BE2C (cell line): ENCODE measurements at regions not wholly inside any gene's neighbourhood (a gene's known extent, or its start where the extent isn't known, plus 50 kb on each side); places are given as distances from the start of the nearest gene placed in this dataset.

Source experiments
- DNase-seq: peaks from one replicate; pipeline ENCODE4 v3.0.0-alpha.2; 2020
- H3K27me3 ChIP-seq: fragments of 250-450 bp; sonication (Bioruptor Pico); 2 replicates; pipeline ENCODE4 v1.5.1; 2020; ENCODE audit warnings: mild to moderate bottlenecking
- H3K36me3 ChIP-seq: fragments of 250-450 bp; sonication (Bioruptor Pico); 2 replicates; pipeline ENCODE4 v1.5.1; 2020; ENCODE audit warnings: mild to moderate bottlenecking
- H3K4me1 ChIP-seq: fragments of 250-450 bp; sonication (Bioruptor Pico); 2 replicates; pipeline ENCODE4 v1.5.1; 2020
- H3K4me3 ChIP-seq: 2 replicates; pipeline ENCODE4 v1.5.1; 2011; ENCODE audit warnings: low read depth, low read length
- H3K9me3 ChIP-seq: fragments of 250-450 bp; sonication (Bioruptor Pico); 2 replicates; pipeline ENCODE4 v1.5.1; 2020
- CTCF ChIP-seq: IDR thresholded peaks from 2 replicates; pipeline ENCODE4 v1.5.1; 2012; ENCODE audit warnings: mild to moderate bottlenecking, low read depth, low read length

GRCh38 chr3:153670577-153670976 is 450.6 kb upstream of the ARHGEF26 start:
- no peaks in the 10 kb centered on the region for H3K36me3 ChIP-seq

GRCh38 chr3:153673853-153674252 is 447.3 kb upstream of the ARHGEF26 start:
- no peak for DNase-seq
- no peaks in the 10 kb centered on the region for H3K4me1 ChIP-seq
- H3K27me3 ChIP-seq, result no peaks in the 10 kb centered on the region
- no peak for TF ChIP-seq CTCF
- H3K36me3 ChIP-seq, result no peaks in the 10 kb centered on the region
- H3K4me3 ChIP-seq, result no peak overlapping the region
- no peaks in the 10 kb centered on the region for H3K9me3 ChIP-seq

More at GRCh38 chr3:153670577-153670976, 450.6 kb upstream of the ARHGEF26 start:
- Histone ChIP-seq H3K9me3 (no peaks in the 10 kb centered on the region), H3K4me1 (no peaks in the 10 kb centered on the region), H3K4me3 (no peak overlapping the region), H3K27me3 (no peaks in the 10 kb centered on the region)
- TF ChIP-seq CTCF, result no peak
- no peak for DNase-seq

GRCh38 chr3:153679714-153680113 is 441.5 kb upstream of the ARHGEF26 start:
- Histone ChIP-seq H3K9me3 (peaks cover 2% of the 10 kb centered on the region; the same call in 1 of the 2 replicates), H3K27me3 (no peaks in the 10 kb centered on the region), H3K4me1 (no peaks in the 10 kb centered on the region), H3K4me3 (no peak overlapping the region), H3K36me3 (no peaks in the 10 kb centered on the region)
- TF ChIP-seq CTCF, result no peak
- DNase-seq, result no peak

GRCh38 chr3:153680526-153680925 is 440.7 kb upstream of the ARHGEF26 start:
- no peak for TF ChIP-seq CTCF
- DNase-seq, result no peak
- no peaks in the 10 kb centered on the region for H3K4me1 ChIP-seq
- no peaks in the 10 kb centered on the region for H3K36me3 ChIP-seq
- H3K9me3 ChIP-seq, result peaks cover 2% of the 10 kb centered on the region; the same call in 1 of the 2 replicates
- H3K27me3 ChIP-seq, result no peaks in the 10 kb centered on the region
- H3K4me3 ChIP-seq, result no peak overlapping the region

GRCh38 chr3:153681057-153681456 is 440.1 kb upstream of the ARHGEF26 start:
- Histone ChIP-seq H3K9me3 (peaks cover 2% of the 10 kb centered on the region; the same call in 1 of the 2 replicates), H3K36me3 (no peaks in the 10 kb centered on the region), H3K27me3 (no peaks in the 10 kb centered on the region), H3K4me3 (no peak overlapping the region), H3K4me1 (no peaks in the 10 kb centered on the region)
- DNase-seq, result no peak
- TF ChIP-seq CTCF, result no peak

- no peaks in the 10 kb centered on the region for H3K4me1 ChIP-seq
- H3K9me3 ChIP-seq, result no peaks in the 10 kb centered on the region
- TF ChIP-seq CTCF, result no peak
- H3K27me3 ChIP-seq, result no peaks in the 10 kb centered on the region
- no peak for DNase-seq
- H3K4me3 ChIP-seq, result no peak overlapping the region
- H3K36me3 ChIP-seq, result no peaks in the 10 kb centered on the region
Measured at GRCh38 chr3:153688301-153689120, 432.7 kb upstream of the ARHGEF26 start.
